GM12878 (cell line): ENCODE measurements at regions not wholly inside any gene's neighbourhood (a gene's known extent, or its start where the extent isn't known, plus 50 kb on each side); places are given as distances from the start of the nearest gene placed in this dataset.

Experiments
- ATAC-seq: fragments of 200-7000 bp; cut with Tn5 transposase; 3 replicates; pipeline ENCODE4 v1.9.1; 2020; ENCODE audit warnings: mild to moderate bottlenecking, moderate library complexity
- BruUV-seq: library from RNA; stranded (reverse); fragments of 400-500 nt; replicated peaks from 2 replicates; lab custom pipeline; 2021; lab: Mats Ljungman, UMichigan
- CTCF ChIA-PET: fragments of 300-600 bp; sonication (Branson Sonifier 250); formaldehyde crosslinking; extraction: SDS; loops from one replicate; lab custom pipeline; 2021; ENCODE audit warnings: inconsistent platforms; lab: Yijun Ruan, JAX
- POLR2A ChIA-PET: fragments of 350-600 bp; formaldehyde crosslinking; extraction: SDS; loops from one replicate; lab custom pipeline; 2021; ENCODE audit warnings: inconsistent platforms; lab: Charles Lee
- RAD21 ChIA-PET: fragments of 300-600 bp; sonication (Branson Sonifier 250); formaldehyde crosslinking; loops from one replicate; lab custom pipeline; 2023; ENCODE audit warnings: antibody characterized with exemption; ENCODE audit not compliant: unreplicated experiment; lab: Charles Lee
- SMC1A ChIA-PET: fragments of 300-600 bp; sonication (Branson Sonifier 250); formaldehyde crosslinking; loops from one replicate; lab custom pipeline; 2023; ENCODE audit not compliant: unreplicated experiment, uncharacterized antibody; lab: Charles Lee
- DNase-seq: peaks from one replicate; pipeline ENCODE4 v3.0.0-alpha.2; 2011; ENCODE audit warnings: low read depth, low spot score
- FAIRE-seq: peaks from 3 replicates; lab custom pipeline; 2011; peaks lifted over from hg19 to GRCh38; lab: Jason Lieb, UNC
- H2AFZ ChIP-seq: 2 replicates; pipeline ENCODE4 v1.6.0; 2011; ENCODE audit warnings: low read depth, low read length, control low read depth; ENCODE audit not compliant: control insufficient read depth
- H3K27ac ChIP-seq: 2 replicates; pipeline ENCODE4 v1.5.1; 2011; ENCODE audit warnings: control low read depth; ENCODE audit not compliant: control insufficient read depth, insufficient read depth
- H3K27me3 ChIP-seq, 2 experiments: replicated peaks in 1 of 2; 2 replicates each; pipeline versions ENCODE4 v1.6.0 to v1.6.1; 2011; ENCODE audit warnings: low read length in 1 of 2; ENCODE audit not compliant: control insufficient read depth in 2 of 2, insufficient read depth in 2 of 2
- H3K36me3 ChIP-seq, 2 experiments: 2 replicates each; pipeline ENCODE4 v1.5.1; 2011; ENCODE audit warnings: low read length in 1 of 2; ENCODE audit not compliant: control insufficient read depth in 2 of 2, insufficient read depth in 2 of 2
- H3K4me1 ChIP-seq: 2 replicates; pipeline ENCODE4 v1.6.1; 2011; ENCODE audit warnings: mild to moderate bottlenecking, low read length, moderate library complexity, mixed read lengths; ENCODE audit not compliant: control insufficient read depth, insufficient read depth
- H3K4me2 ChIP-seq: 2 replicates; pipeline ENCODE4 v1.6.0; 2011; ENCODE audit warnings: control low read depth; ENCODE audit not compliant: control insufficient read depth, insufficient read depth
- H3K4me3 ChIP-seq: fragments of 200-600 bp; sonication (generic); 2 replicates; pipeline ENCODE4 v1.5.1; 2016
- H3K79me2 ChIP-seq: 2 replicates; pipeline ENCODE4 v1.6.0; 2011; ENCODE audit warnings: low read length; ENCODE audit not compliant: control insufficient read depth, insufficient read depth
- H3K9ac ChIP-seq: 2 replicates; pipeline ENCODE4 v1.8.0; 2011; ENCODE audit warnings: low read length, control low read depth, mixed read lengths; ENCODE audit not compliant: control insufficient read depth, insufficient read depth
- H3K9me3 ChIP-seq: replicated peaks from 3 replicates; pipeline ENCODE4 v1.5.1; 2011; ENCODE audit warnings: mild to moderate bottlenecking, low read length; ENCODE audit not compliant: control insufficient read depth, insufficient read depth
- H4K20me1 ChIP-seq: 2 replicates; pipeline ENCODE4 v1.6.0; 2011; ENCODE audit not compliant: control insufficient read depth, insufficient read depth
- HDAC2 ChIP-seq: fragments of 200-600 bp; sonication (generic); IDR thresholded peaks from 2 replicates; pipeline ENCODE4 v1.6.1; 2017
- POU2F2 ChIP-seq: IDR thresholded peaks from 3 replicates; pipeline ENCODE4 v1.6.1; 2011; ENCODE audit warnings: low read depth, mild to moderate bottlenecking, low read length, borderline replicate concordance
- SMARCA5 ChIP-seq: fragments of 450-650 bp; IDR thresholded peaks from 2 replicates; pipeline ENCODE4 v1.6.1; 2017; ENCODE audit warnings: mild to moderate bottlenecking
- SUPT20H ChIP-seq: IDR thresholded peaks from 2 replicates; pipeline ENCODE4 v1.6.1; 2011; ENCODE audit warnings: low read depth, mild to moderate bottlenecking, low read length, moderate library complexity, borderline replicate concordance; ENCODE audit not compliant: control insufficient read depth
- YY1 ChIP-seq: IDR thresholded peaks from 2 replicates; pipeline ENCODE4 v1.6.1; 2011; ENCODE audit warnings: low read depth, mild to moderate bottlenecking, low read length
- ZNF217 ChIP-seq: fragments of 450-650 bp; IDR thresholded peaks from 2 replicates; pipeline ENCODE4 v1.6.1; 2017; ENCODE audit warnings: antibody characterized with exemption, mild to moderate bottlenecking
- WGBS: methylation state at CpG from one replicate; pipeline ENCODE4 v1.1.6; 2016; ENCODE audit warnings: low lambda C conversion rate; ENCODE audit not compliant: insufficient replicate concordance, insufficient coverage; ENCODE audit errors: missing lambda C conversion rate; 5-methylcytosine and 5-hydroxymethylcytosine counted together
- in situ Hi-C: fragments of 300-500 bp; cut with MboI; formaldehyde crosslinking; loops from 9 replicates; pipeline ENCODE4 v1.14.3; 2018; ENCODE audit warnings: mixed read lengths
- intact Hi-C: fragments of 100-400 bp; cut with micrococcal nuclease; formaldehyde crosslinking; loops from one replicate; pipeline ENCODE4 v1.14.2; 2022; ENCODE audit not compliant: unreplicated experiment
- TF ChIP-seq, protein P1 (sequence below): fragments of 450-650 bp; conservative IDR thresholded peaks from 2 replicates; pipeline ENCODE4 v1.6.1; 2017; ENCODE audit warnings: mild to moderate bottlenecking, moderate library complexity
- TF ChIP-seq, protein P2 (sequence below): fragments of 150-350 bp; IDR thresholded peaks from 2 replicates; pipeline ENCODE4 v1.6.1; 2014; ENCODE audit warnings: mild to moderate bottlenecking, low read depth, low read length
- TF ChIP-seq, protein P3 (sequence below): IDR thresholded peaks from 2 replicates; pipeline ENCODE4 v1.6.1; 2011; ENCODE audit warnings: borderline replicate concordance, low read depth, mild to moderate bottlenecking, moderate library complexity, low read length; ENCODE audit not compliant: insufficient read depth, poor library complexity, severe bottlenecking
- TF ChIP-seq, protein P4 (sequence below): IDR thresholded peaks from 2 replicates; pipeline ENCODE4 v1.6.1; 2012; ENCODE audit warnings: mild to moderate bottlenecking, low read depth, low read length

DNA sequence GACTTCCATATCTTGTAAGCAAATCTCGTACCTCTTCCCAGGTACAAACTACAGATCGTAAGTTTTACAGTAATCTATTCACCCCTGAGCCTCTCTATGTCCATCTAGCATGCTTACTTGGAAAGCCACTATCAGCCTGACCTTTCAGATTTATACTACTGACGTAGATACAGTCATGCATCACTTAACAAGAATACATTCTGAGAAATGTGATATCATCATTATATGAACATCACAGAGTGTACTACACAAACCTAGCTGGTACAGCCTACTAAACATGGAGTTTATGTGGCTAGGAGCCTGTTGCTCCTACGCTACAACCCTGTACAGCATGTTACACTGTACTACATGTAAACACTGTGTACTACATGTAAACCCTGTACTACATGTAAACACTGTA, 293.2 kb upstream of the ZNF804A start (continued):
- TF ChIP-seq, protein P1, sequence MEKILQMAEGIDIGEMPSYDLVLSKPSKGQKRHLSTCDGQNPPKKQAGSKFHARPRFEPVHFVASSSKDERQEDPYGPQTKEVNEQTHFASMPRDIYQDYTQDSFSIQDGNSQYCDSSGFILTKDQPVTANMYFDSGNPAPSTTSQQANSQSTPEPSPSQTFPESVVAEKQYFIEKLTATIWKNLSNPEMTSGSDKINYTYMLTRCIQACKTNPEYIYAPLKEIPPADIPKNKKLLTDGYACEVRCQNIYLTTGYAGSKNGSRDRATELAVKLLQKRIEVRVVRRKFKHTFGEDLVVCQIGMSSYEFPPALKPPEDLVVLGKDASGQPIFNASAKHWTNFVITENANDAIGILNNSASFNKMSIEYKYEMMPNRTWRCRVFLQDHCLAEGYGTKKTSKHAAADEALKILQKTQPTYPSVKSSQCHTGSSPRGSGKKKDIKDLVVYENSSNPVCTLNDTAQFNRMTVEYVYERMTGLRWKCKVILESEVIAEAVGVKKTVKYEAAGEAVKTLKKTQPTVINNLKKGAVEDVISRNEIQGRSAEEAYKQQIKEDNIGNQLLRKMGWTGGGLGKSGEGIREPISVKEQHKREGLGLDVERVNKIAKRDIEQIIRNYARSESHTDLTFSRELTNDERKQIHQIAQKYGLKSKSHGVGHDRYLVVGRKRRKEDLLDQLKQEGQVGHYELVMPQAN: no peak
- no peak for TF ChIP-seq ZNF217
- TF ChIP-seq, protein P2, sequence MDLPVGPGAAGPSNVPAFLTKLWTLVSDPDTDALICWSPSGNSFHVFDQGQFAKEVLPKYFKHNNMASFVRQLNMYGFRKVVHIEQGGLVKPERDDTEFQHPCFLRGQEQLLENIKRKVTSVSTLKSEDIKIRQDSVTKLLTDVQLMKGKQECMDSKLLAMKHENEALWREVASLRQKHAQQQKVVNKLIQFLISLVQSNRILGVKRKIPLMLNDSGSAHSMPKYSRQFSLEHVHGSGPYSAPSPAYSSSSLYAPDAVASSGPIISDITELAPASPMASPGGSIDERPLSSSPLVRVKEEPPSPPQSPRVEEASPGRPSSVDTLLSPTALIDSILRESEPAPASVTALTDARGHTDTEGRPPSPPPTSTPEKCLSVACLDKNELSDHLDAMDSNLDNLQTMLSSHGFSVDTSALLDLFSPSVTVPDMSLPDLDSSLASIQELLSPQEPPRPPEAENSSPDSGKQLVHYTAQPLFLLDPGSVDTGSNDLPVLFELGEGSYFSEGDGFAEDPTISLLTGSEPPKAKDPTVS: no peak
- TF ChIP-seq, protein P3, sequence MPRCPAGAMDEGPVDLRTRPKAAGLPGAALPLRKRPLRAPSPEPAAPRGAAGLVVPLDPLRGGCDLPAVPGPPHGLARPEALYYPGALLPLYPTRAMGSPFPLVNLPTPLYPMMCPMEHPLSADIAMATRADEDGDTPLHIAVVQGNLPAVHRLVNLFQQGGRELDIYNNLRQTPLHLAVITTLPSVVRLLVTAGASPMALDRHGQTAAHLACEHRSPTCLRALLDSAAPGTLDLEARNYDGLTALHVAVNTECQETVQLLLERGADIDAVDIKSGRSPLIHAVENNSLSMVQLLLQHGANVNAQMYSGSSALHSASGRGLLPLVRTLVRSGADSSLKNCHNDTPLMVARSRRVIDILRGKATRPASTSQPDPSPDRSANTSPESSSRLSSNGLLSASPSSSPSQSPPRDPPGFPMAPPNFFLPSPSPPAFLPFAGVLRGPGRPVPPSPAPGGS: no peak
- no peak for TF ChIP-seq YY1
- TF ChIP-seq POU2F2: no peak
- TF ChIP-seq SUPT20H: no peak
- no peak for TF ChIP-seq SMARCA5
- no peak for TF ChIP-seq HDAC2

DNA sequence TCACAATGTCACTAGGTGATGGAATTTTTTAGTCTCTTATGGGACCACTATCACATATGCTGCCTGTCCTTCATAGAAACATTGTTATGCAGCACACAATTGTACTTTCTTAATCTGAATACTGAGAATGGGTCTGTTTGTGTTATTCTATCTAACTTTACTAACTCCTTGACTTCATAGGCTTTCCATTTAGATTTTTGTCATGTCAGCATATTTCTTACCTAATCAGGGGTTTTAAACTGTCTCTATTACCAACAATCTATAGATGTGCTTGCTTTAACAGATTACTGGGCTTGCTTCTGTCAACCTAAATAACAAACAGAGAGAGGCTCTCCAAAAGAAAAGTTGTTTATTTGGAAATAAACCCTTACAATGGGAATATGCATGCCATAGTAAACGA, 289.6 kb upstream of the ZNF804A start:
- in situ Hi-C loops: no loop called here
- no peak overlapping the region for H3K9ac ChIP-seq
- no peak for ATAC-seq
- 38% methylated on average over 1 of the region's 1 CpG for WGBS
- TF ChIP-seq, protein P4, sequence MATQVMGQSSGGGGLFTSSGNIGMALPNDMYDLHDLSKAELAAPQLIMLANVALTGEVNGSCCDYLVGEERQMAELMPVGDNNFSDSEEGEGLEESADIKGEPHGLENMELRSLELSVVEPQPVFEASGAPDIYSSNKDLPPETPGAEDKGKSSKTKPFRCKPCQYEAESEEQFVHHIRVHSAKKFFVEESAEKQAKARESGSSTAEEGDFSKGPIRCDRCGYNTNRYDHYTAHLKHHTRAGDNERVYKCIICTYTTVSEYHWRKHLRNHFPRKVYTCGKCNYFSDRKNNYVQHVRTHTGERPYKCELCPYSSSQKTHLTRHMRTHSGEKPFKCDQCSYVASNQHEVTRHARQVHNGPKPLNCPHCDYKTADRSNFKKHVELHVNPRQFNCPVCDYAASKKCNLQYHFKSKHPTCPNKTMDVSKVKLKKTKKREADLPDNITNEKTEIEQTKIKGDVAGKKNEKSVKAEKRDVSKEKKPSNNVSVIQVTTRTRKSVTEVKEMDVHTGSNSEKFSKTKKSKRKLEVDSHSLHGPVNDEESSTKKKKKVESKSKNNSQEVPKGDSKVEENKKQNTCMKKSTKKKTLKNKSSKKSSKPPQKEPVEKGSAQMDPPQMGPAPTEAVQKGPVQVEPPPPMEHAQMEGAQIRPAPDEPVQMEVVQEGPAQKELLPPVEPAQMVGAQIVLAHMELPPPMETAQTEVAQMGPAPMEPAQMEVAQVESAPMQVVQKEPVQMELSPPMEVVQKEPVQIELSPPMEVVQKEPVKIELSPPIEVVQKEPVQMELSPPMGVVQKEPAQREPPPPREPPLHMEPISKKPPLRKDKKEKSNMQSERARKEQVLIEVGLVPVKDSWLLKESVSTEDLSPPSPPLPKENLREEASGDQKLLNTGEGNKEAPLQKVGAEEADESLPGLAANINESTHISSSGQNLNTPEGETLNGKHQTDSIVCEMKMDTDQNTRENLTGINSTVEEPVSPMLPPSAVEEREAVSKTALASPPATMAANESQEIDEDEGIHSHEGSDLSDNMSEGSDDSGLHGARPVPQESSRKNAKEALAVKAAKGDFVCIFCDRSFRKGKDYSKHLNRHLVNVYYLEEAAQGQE: no peak
- TF ChIP-seq, all 136 proteins: peak for 0
- no peaks in the 10 kb centered on the region for H3K36me3 ChIP-seq
- no peaks in the 10 kb centered on the region for H3K27me3 ChIP-seq
- ChIA-PET POLR2A (no interaction called here), SMC1A (no interaction called here), CTCF (no interaction called here), RAD21 (no interaction called here)
- H3K4me3 ChIP-seq: no peak overlapping the region
- H2AFZ ChIP-seq: no peak overlapping the region
- no TSS peak for BruUV-seq
- no peaks in the 10 kb centered on the region for H3K79me2 ChIP-seq
- no peak overlapping the region for H3K4me2 ChIP-seq
- no peaks in the 10 kb centered on the region for H3K4me1 ChIP-seq
- H4K20me1 ChIP-seq: no peaks in the 10 kb centered on the region
- no peaks in the 10 kb centered on the region for H3K9me3 ChIP-seq
- no peak for FAIRE-seq
- H3K27ac ChIP-seq: no peak overlapping the region
- no peak for DNase-seq
- intact Hi-C loops: no loop called here
